Upper lobe of left lung (tissue), 4 donors: ENCODE measurements at regions not wholly inside any gene's neighbourhood (a gene's known extent, or its start where the extent isn't known, plus 50 kb on each side); places are given as distances from the start of the nearest gene placed in this dataset.

Source experiments
- EP300 ChIP-seq, 4 donors: sonication (generic); formaldehyde crosslinking; IDR thresholded peaks; one replicate each; pipeline ENCODE4 v1.5.1; 2017; ENCODE audit warnings: antibody characterized with exemption in 4 of 4, control low read depth in 2 of 4
- POLR2A ChIP-seq, 4 donors: fragments of 450-650 bp; IDR thresholded peaks; one replicate each; pipeline ENCODE4 v1.5.1; 2016 to 2017; ENCODE audit warnings: antibody characterized with exemption in 4 of 4, mild to moderate bottlenecking in 2 of 4
- POLR2AphosphoS5 ChIP-seq, 2 donors: sonication (generic); formaldehyde crosslinking; IDR thresholded peaks; one replicate each; pipeline ENCODE4 v1.5.1; 2017; ENCODE audit warnings: antibody characterized with exemption in 2 of 2
- TF ChIP-seq, protein P1 (sequence below), 6 experiments: fragments of 450-650 bp in 4 of 6; fragments of 200-600 bp in 2 of 6; sonication (generic) in 2 of 6; IDR thresholded peaks; one replicate each; pipeline ENCODE4 v1.5.1; 2016 to 2019; ENCODE audit warnings: antibody characterized with exemption in 6 of 6

DNA sequence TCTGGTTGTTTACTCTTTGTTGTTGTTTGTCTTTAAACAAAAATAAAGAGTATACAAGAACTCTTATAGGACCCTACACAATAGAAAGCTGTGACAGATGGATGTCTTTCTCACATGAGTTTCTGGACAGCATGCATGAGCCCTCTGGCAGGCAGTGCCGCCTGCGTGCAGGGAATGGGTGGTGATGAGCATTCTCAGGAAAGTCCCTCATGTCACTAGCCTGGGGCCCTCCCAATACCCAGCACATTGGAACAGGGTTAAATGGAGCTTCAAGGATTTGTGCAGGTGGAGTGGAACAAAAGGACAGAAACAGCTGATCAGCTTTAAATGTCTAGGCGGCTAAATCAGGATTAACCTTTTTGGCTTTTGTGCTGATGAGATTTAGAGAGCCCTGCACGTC is 181.0 kb upstream of the CD180 start:
- TF ChIP-seq POLR2AphosphoS5 (IDR thresholded peaks at IDR 0.05) (no peak), POLR2A (IDR thresholded peaks at IDR 0.05) (no peak), EP300 (IDR thresholded peaks at IDR 0.05) (no peak)
- TF ChIP-seq, protein P1, sequence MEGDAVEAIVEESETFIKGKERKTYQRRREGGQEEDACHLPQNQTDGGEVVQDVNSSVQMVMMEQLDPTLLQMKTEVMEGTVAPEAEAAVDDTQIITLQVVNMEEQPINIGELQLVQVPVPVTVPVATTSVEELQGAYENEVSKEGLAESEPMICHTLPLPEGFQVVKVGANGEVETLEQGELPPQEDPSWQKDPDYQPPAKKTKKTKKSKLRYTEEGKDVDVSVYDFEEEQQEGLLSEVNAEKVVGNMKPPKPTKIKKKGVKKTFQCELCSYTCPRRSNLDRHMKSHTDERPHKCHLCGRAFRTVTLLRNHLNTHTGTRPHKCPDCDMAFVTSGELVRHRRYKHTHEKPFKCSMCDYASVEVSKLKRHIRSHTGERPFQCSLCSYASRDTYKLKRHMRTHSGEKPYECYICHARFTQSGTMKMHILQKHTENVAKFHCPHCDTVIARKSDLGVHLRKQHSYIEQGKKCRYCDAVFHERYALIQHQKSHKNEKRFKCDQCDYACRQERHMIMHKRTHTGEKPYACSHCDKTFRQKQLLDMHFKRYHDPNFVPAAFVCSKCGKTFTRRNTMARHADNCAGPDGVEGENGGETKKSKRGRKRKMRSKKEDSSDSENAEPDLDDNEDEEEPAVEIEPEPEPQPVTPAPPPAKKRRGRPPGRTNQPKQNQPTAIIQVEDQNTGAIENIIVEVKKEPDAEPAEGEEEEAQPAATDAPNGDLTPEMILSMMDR (IDR thresholded peaks at IDR 0.05), result no peak
